ENCODE measurements at regions not wholly inside any gene's neighbourhood (a gene's known extent, or its start where the extent isn't known, plus 50 kb on each side); places are given as distances from the start of the nearest gene placed in this dataset.

- no peak overlapping the region for H3K4me3 ChIP-seq
- TF ChIP-seq, protein P1, sequence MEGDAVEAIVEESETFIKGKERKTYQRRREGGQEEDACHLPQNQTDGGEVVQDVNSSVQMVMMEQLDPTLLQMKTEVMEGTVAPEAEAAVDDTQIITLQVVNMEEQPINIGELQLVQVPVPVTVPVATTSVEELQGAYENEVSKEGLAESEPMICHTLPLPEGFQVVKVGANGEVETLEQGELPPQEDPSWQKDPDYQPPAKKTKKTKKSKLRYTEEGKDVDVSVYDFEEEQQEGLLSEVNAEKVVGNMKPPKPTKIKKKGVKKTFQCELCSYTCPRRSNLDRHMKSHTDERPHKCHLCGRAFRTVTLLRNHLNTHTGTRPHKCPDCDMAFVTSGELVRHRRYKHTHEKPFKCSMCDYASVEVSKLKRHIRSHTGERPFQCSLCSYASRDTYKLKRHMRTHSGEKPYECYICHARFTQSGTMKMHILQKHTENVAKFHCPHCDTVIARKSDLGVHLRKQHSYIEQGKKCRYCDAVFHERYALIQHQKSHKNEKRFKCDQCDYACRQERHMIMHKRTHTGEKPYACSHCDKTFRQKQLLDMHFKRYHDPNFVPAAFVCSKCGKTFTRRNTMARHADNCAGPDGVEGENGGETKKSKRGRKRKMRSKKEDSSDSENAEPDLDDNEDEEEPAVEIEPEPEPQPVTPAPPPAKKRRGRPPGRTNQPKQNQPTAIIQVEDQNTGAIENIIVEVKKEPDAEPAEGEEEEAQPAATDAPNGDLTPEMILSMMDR (IDR thresholded peaks at IDR 0.05) = no peak
- no peak for DNase-seq (ENCODE audit: low spot score)
- H3K27ac ChIP-seq = no peak overlapping the region
Measured at GRCh38 chr12:128131955-128132354, 135.0 kb upstream of the TMEM132C start.

DNA sequence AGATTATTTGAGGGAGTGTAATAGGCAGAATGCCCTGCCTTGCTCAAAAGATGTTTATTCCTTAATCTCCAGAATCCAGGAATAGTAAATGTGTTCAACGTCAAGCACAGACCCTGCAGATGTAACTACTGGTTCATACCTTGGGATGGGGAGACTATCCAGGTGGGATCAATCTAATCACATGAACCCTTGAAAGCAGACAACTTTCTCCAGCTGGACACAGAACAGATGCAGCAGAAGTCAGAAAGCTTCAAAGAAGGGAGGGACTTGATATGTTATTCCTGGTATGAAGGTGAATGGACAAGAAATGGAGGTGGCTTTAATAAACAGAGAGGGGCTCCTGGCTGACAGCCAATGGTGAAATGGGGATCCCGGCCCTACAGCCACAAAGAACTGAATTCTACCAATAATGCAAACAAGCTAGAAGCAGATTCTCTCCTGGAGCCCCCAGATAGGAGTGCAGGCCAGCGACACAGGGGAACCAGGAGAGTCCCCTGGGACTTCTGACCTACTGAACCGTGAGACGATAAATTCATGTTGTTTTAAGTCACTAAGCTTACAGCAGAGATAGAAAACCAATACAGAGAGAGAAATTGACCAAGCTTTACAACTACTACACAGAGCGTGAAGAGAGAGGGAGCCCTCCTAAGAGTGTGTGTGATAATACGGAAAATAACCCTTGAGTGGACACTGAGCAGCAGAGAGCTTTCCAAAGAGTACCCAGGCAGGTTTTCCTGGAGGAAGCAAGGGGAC lies 133.5 kb upstream of the TMEM132C start:
- Histone ChIP-seq H3K27ac (no peak overlapping the region), H3K4me3 (no peak overlapping the region)
- TF ChIP-seq, protein P1 (IDR thresholded peaks at IDR 0.05) = no peak
- DNase-seq (ENCODE audit: low spot score) = no peak

DNA sequence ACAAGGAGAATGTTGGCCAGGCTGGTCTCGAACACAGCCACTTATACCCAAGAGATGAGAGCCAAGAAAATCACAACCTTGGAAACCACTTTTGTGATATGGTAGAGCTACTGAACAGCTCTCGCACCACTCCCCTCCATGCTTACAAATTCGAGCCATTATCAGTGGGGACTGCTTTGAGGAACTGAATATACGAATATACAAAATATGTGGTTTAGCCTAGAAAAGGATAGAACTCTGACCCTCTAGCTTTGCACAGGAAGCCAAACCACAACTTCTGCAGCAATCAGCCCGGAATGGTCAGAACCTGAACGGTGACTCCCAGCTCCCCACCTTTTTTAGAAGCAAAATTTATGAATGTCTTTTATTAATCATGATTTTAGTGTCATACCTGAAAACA lies 129.8 kb upstream of the TMEM132C start:
- H3K4me3 ChIP-seq = no peak overlapping the region
- DNase-seq (ENCODE audit: low spot score) = no peak
- TF ChIP-seq, protein P1 (IDR thresholded peaks at IDR 0.05) = no peak
- H3K27ac ChIP-seq = no peak overlapping the region

DNA sequence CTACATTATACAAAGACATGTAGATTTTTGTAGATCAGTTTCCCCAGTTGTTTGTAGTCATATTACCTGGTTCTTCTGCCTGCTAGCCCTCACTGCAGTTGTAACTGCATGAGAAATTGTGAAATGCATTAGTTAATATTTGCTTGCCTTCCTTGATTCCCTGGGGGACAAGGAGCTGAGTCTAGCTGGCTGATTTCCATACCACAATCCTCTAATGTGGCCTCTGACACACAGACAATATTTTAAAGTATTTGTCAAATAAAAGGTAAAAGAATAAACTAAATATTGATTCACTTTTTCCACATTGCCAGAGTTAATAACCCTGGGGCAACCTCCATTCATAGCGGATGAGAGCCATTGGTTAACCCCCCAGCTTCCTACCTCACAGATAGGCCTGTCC lies 128.8 kb upstream of the TMEM132C start:
- no peak for DNase-seq (ENCODE audit: low spot score)
- H3K27ac ChIP-seq = no peak overlapping the region
- H3K4me3 ChIP-seq = no peak overlapping the region
- TF ChIP-seq, protein P1 (IDR thresholded peaks at IDR 0.05) = no peak

- no peak for DNase-seq (ENCODE audit: low spot score)
- Histone ChIP-seq H3K27ac (no peak overlapping the region), H3K4me3 (no peak overlapping the region)
- TF ChIP-seq, protein P1 (IDR thresholded peaks at IDR 0.05) = no peak
Measured at GRCh38 chr12:128140551-128140950, 126.4 kb upstream of the TMEM132C start.

DNA sequence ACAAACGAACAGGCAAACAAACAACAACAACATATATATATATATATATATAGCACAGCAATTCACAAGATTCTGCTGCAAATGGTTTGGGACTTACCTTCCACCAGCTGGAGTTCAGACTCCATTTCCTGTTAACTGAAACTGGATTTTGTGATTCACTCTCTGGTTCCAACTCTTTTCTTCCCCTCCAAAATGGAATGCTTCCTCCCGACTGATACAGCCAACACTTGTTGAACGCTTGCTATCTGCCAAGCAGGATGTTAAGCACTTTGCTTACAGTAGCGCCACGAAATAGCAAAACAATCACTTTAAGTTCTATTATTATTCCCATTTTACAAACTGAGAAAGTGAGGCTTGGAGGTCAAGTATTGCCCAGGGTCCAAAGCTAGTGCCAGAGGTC lies 116.0 kb upstream of the TMEM132C start:
- TF ChIP-seq, protein P1 (IDR thresholded peaks at IDR 0.05) = no peak
- Histone ChIP-seq H3K4me3 (no peak overlapping the region), H3K27ac (no peak overlapping the region)
- no peak for DNase-seq (ENCODE audit: low spot score)

GRCh38 chr12:128155571-128155970 lies 111.4 kb upstream of the TMEM132C start:
- DNase-seq (ENCODE audit: low spot score) = no peak
- TF ChIP-seq, protein P1 (IDR thresholded peaks at IDR 0.05) = no peak
- no peak overlapping the region for H3K4me3 ChIP-seq
- no peak overlapping the region for H3K27ac ChIP-seq

Data from coronary artery (tissue), 2 donors.